ENCODE measurements at regions not wholly inside any gene's neighbourhood (a gene's known extent, or its start where the extent isn't known, plus 50 kb on each side); places are given as distances from the start of the nearest gene placed in this dataset.

DNA sequence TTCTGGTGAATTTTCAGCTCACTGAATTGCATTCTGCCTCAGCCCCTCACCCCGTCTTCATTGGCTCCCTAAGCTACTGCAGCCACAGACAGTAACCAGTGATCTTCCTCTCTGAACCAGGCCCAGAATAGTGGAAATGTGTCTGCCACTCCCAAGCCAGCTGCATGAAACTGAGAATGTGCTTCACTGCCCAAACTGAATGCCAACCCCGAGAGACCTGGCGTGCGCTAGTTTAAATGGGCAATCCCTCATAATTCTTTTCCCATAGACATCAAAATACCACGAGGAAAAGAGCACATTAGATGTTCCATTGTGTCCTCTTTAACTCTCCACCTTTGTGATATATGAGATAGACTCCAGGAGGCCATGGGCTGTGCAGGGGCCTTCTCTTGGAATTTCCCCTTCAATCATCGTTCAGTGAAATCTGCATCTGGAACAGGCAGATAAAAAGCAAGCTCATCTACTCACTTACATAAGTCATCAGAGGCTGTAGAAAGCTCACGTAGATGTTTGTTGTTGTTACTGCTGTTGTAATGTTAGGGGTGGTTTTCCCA is 320.2 kb downstream of the NFIB start:
- Mint-ChIP-seq H3K9me3 (peaks cover 0 to 10% (median 6%) of the 10 kb centered on the region in 5 donors), H3K4me1 (no peaks in the 10 kb centered on the region), H3K4me3 (no peak overlapping the region), H3K27ac (no peak overlapping the region), H3K36me3 (no peaks in the 10 kb centered on the region), H3K27me3 (no peaks in the 10 kb centered on the region)
- no peak overlapping the region for H3K4me3 ChIP-seq (ENCODE audit: low read length)
- no peaks in the 10 kb centered on the region for H3K36me3 ChIP-seq (ENCODE audit: insufficient read depth, low read length)
- no peaks in the 10 kb centered on the region for H3K4me1 ChIP-seq (ENCODE audit: insufficient read depth, low read length)
- H3K9me3 ChIP-seq (ENCODE audit: low read length) = no peaks in the 10 kb centered on the region
- DNase-seq = no peak
- ChIA-PET CTCF (no interaction called here), POLR2A (no interaction called here)
- no peaks in the 10 kb centered on the region for H3K27me3 ChIP-seq (ENCODE audit: insufficient read depth, low read length, poor library complexity, severe bottlenecking)
- H3K27ac ChIP-seq (ENCODE audit: low read depth, low read length) = no peak overlapping the region

- H3K4me3 Mint-ChIP-seq = no peak overlapping the region
- peaks cover 0 to under 1% (median 0%) of the 10 kb centered on the region in 3 donors for H3K36me3 Mint-ChIP-seq
- H3K27me3 ChIP-seq (ENCODE audit: insufficient read depth, low read length, poor library complexity, severe bottlenecking) = no peaks in the 10 kb centered on the region
- no peaks in the 10 kb centered on the region for H3K36me3 ChIP-seq (ENCODE audit: insufficient read depth, low read length)
- no peaks in the 10 kb centered on the region for H3K4me1 Mint-ChIP-seq
- ChIA-PET POLR2A (no interaction called here), CTCF (no interaction called here)
- DNase-seq = no peak
- no peak overlapping the region for H3K27ac ChIP-seq (ENCODE audit: low read depth, low read length)
- no peaks in the 10 kb centered on the region for H3K27me3 Mint-ChIP-seq
- H3K9me3 Mint-ChIP-seq = peaks cover 0 to 8% (median 5%) of the 10 kb centered on the region in 5 donors
- H3K4me1 ChIP-seq (ENCODE audit: insufficient read depth, low read length) = no peaks in the 10 kb centered on the region
- no peak overlapping the region for H3K27ac Mint-ChIP-seq
- no peak overlapping the region for H3K4me3 ChIP-seq (ENCODE audit: low read length)
- no peaks in the 10 kb centered on the region for H3K9me3 ChIP-seq (ENCODE audit: low read length)
These were observed 321.5 kb downstream of the NFIB start for GRCh38 chr9:13992138-13993088.

- H3K27me3 Mint-ChIP-seq = no peaks in the 10 kb centered on the region
- ChIA-PET POLR2A (no interaction called here), CTCF (no interaction called here)
- Histone ChIP-seq H3K27me3 (ENCODE audit: insufficient read depth, low read length, poor library complexity, severe bottlenecking) (no peaks in the 10 kb centered on the region), H3K4me1 (ENCODE audit: insufficient read depth, low read length) (no peaks in the 10 kb centered on the region), H3K9me3 (ENCODE audit: low read length) (no peaks in the 10 kb centered on the region), H3K36me3 (ENCODE audit: insufficient read depth, low read length) (no peaks in the 10 kb centered on the region), H3K4me3 (ENCODE audit: low read length) (no peak overlapping the region), H3K27ac (ENCODE audit: low read depth, low read length) (no peak overlapping the region)
- no peak for DNase-seq
- peaks cover 0 to 1% (median 0%) of the 10 kb centered on the region in 3 donors for H3K36me3 Mint-ChIP-seq
- H3K4me3 Mint-ChIP-seq = no peak overlapping the region
- H3K9me3 Mint-ChIP-seq = peaks cover 0 to 8% (median 7%) of the 10 kb centered on the region in 5 donors
- H3K4me1 Mint-ChIP-seq = no peaks in the 10 kb centered on the region
- H3K27ac Mint-ChIP-seq = no peak overlapping the region
These were observed 322.5 kb downstream of the NFIB start for GRCh38 chr9:13991395-13991794.

GRCh38 chr9:13990994-13991393 is 322.9 kb downstream of the NFIB start:
- no peaks in the 10 kb centered on the region for H3K27me3 Mint-ChIP-seq

DNA sequence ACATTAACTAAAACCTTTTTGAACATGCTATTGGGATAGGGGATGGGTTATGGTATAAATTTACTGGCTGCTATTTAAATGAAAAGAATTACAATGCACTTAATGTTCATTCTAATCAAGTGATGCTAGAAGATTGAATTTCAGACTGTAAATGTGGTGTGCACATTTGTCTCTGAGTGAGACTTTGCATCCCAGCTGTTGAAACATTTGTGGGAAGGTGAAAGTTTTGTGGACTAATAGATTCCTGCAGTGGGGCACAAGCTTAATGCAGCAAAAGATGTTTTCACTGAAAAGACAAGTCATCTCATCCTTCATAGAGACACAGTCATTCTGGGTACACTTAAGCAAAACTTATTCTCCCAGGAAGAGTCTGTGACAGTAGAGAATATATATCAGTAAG is 323.6 kb downstream of the NFIB start:
- no peak for DNase-seq
- Histone ChIP-seq H3K4me3 (ENCODE audit: low read length) (no peak overlapping the region), H3K36me3 (ENCODE audit: insufficient read depth, low read length) (no peaks in the 10 kb centered on the region), H3K27me3 (ENCODE audit: insufficient read depth, low read length, poor library complexity, severe bottlenecking) (no peaks in the 10 kb centered on the region), H3K4me1 (ENCODE audit: insufficient read depth, low read length) (no peaks in the 10 kb centered on the region), H3K9me3 (ENCODE audit: low read length) (no peaks in the 10 kb centered on the region), H3K27ac (ENCODE audit: low read depth, low read length) (no peak overlapping the region)
- no peak overlapping the region for H3K4me3 Mint-ChIP-seq
- H3K27me3 Mint-ChIP-seq = no peaks in the 10 kb centered on the region
- peaks cover 0 to 1% (median 0%) of the 10 kb centered on the region in 3 donors for H3K36me3 Mint-ChIP-seq
- CTCF ChIA-PET = no interaction called here
- POLR2A ChIA-PET = no interaction called here
- no peaks in the 10 kb centered on the region for H3K4me1 Mint-ChIP-seq
- peaks cover 0 to 8% (median 6%) of the 10 kb centered on the region in 5 donors for H3K9me3 Mint-ChIP-seq
- H3K27ac Mint-ChIP-seq = no peak overlapping the region

More at GRCh38 chr9:13990994-13991393, 322.9 kb downstream of the NFIB start:
- CTCF ChIA-PET = no interaction called here
- no peak for DNase-seq
- Histone ChIP-seq H3K4me3 (ENCODE audit: low read length) (no peak overlapping the region), H3K4me1 (ENCODE audit: insufficient read depth, low read length) (no peaks in the 10 kb centered on the region), H3K27me3 (ENCODE audit: insufficient read depth, low read length, poor library complexity, severe bottlenecking) (no peaks in the 10 kb centered on the region), H3K36me3 (ENCODE audit: insufficient read depth, low read length) (no peaks in the 10 kb centered on the region), H3K27ac (ENCODE audit: low read depth, low read length) (no peak overlapping the region), H3K9me3 (ENCODE audit: low read length) (no peaks in the 10 kb centered on the region)
- Mint-ChIP-seq H3K4me3 (no peak overlapping the region), H3K27ac (no peak overlapping the region), H3K9me3 (peaks cover 0 to 8% (median 7%) of the 10 kb centered on the region in 5 donors), H3K4me1 (no peaks in the 10 kb centered on the region), H3K36me3 (peaks cover 0 to 1% (median 0%) of the 10 kb centered on the region in 3 donors)
- POLR2A ChIA-PET = no interaction called here

DNA sequence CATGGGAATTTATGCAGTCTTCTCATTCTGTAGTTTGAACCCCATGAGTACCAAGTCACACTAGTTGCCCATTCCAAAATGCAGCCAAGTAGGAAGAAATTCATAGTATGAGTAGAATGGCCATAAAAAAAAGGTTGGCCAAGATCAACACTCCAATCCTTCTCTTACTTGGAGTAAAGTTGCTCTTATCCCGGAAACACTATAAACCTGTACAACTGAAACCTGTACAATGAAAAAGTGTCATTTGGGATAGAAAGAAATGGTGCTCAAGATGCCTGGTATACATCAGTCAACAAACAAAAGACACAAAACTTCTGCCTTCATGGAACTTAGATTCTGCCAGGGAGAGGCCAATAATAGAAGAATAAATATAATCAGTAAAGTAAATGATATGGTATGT is 325.0 kb downstream of the NFIB start:
- Mint-ChIP-seq H3K27me3 (no peaks in the 10 kb centered on the region), H3K27ac (no peak overlapping the region), H3K9me3 (peaks cover 0 to 8% (median 6%) of the 10 kb centered on the region in 5 donors), H3K4me3 (no peak overlapping the region), H3K4me1 (no peaks in the 10 kb centered on the region), H3K36me3 (peaks cover 0 to 1% (median 0%) of the 10 kb centered on the region in 3 donors)
- Histone ChIP-seq H3K9me3 (ENCODE audit: low read length) (no peaks in the 10 kb centered on the region), H3K4me1 (ENCODE audit: insufficient read depth, low read length) (no peaks in the 10 kb centered on the region), H3K27me3 (ENCODE audit: insufficient read depth, low read length, poor library complexity, severe bottlenecking) (no peaks in the 10 kb centered on the region), H3K4me3 (ENCODE audit: low read length) (no peak overlapping the region), H3K36me3 (ENCODE audit: insufficient read depth, low read length) (no peaks in the 10 kb centered on the region), H3K27ac (ENCODE audit: low read depth, low read length) (no peak overlapping the region)
- POLR2A ChIA-PET = no interaction called here
- no peak for DNase-seq
- CTCF ChIA-PET = no interaction called here

GRCh38 chr9:13983607-13984006 is 330.3 kb downstream of the NFIB start:
- Mint-ChIP-seq H3K9me3 (peaks cover 3 to 7% (median 5%) of the 10 kb centered on the region in 5 donors), H3K4me1 (no peaks in the 10 kb centered on the region), H3K4me3 (no peak overlapping the region), H3K27me3 (no peaks in the 10 kb centered on the region), H3K27ac (no peak overlapping the region), H3K36me3 (peaks cover 0 to 1% (median 0%) of the 10 kb centered on the region in 3 donors)
- ChIA-PET CTCF (no interaction called here), POLR2A (no interaction called here)
- H3K4me1 ChIP-seq (ENCODE audit: insufficient read depth, low read length) = no peaks in the 10 kb centered on the region
- no peaks in the 10 kb centered on the region for H3K9me3 ChIP-seq (ENCODE audit: low read length)
- H3K36me3 ChIP-seq (ENCODE audit: insufficient read depth, low read length) = no peaks in the 10 kb centered on the region
- no peak for DNase-seq
- no peak overlapping the region for H3K4me3 ChIP-seq (ENCODE audit: low read length)
- H3K27me3 ChIP-seq (ENCODE audit: insufficient read depth, low read length, poor library complexity, severe bottlenecking) = no peaks in the 10 kb centered on the region
- H3K27ac ChIP-seq (ENCODE audit: low read depth, low read length) = no peak overlapping the region

DNA sequence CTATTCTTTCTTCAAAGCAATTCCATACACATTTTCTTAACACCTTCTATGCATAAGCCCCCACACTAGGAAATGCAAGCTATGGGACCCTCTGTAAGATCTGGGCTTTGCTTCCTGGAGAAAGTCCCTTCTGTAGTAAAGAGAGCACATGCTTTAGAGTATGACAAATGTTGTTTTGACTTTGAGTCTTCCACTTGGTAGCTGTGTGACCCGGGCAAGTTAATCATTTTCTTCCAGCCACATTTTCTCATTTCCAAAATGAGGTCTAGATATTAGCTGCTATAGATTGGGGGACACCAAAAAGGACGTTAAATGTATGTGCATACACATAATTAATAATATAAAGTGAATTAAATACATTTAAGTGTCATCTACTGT is 334.0 kb downstream of the NFIB start:
- Mint-ChIP-seq H3K36me3 (no peaks in the 10 kb centered on the region), H3K9me3 (peaks cover 0 to 12% (median 2%) of the 10 kb centered on the region in 5 donors), H3K27ac (no peak overlapping the region), H3K4me1 (no peaks in the 10 kb centered on the region), H3K27me3 (no peaks in the 10 kb centered on the region), H3K4me3 (no peak overlapping the region)
- Histone ChIP-seq H3K27ac (ENCODE audit: low read depth, low read length) (no peak overlapping the region), H3K4me3 (ENCODE audit: low read length) (no peak overlapping the region), H3K36me3 (ENCODE audit: insufficient read depth, low read length) (no peaks in the 10 kb centered on the region), H3K4me1 (ENCODE audit: insufficient read depth, low read length) (no peaks in the 10 kb centered on the region), H3K27me3 (ENCODE audit: insufficient read depth, low read length, poor library complexity, severe bottlenecking) (no peaks in the 10 kb centered on the region), H3K9me3 (ENCODE audit: low read length) (no peaks in the 10 kb centered on the region)
- DNase-seq = no peak
- ChIA-PET CTCF (no interaction called here), POLR2A (no interaction called here)

All from CD8-positive, alpha-beta memory T cell (primary cell).